PC-3 (cell line): ENCODE measurements at regions not wholly inside any gene's neighbourhood (a gene's known extent, or its start where the extent isn't known, plus 50 kb on each side); places are given as distances from the start of the nearest gene placed in this dataset.

Experiments used
- ATAC-seq: fragments of 200-7000 bp; cut with Tn5 transposase; 2 replicates; pipeline ENCODE4 v1.9.1; 2020; ENCODE audit warnings: mild to moderate bottlenecking, moderate library complexity
- BruUV-seq: library from RNA; stranded (reverse); fragments of 400-500 nt; replicated peaks from 2 replicates; lab custom pipeline; 2021; lab: Mats Ljungman, UMichigan
- CTCF ChIA-PET: fragments of 300-600 bp; sonication (Branson Sonifier 250); formaldehyde crosslinking; loops from one replicate; lab custom pipeline; 2022; ENCODE audit warnings: antibody characterized with exemption; lab: Charles Lee
- POLR2A ChIA-PET: fragments of 300-600 bp; sonication (Branson Sonifier 250); formaldehyde crosslinking; loops from one replicate; lab custom pipeline; 2022; ENCODE audit warnings: antibody characterized with exemption; ENCODE audit not compliant: unreplicated experiment; lab: Charles Lee
- DNase-seq: peaks from one replicate; pipeline ENCODE4 v3.0.0-alpha.2; 2015
- H2AFZ ChIP-seq: fragments of 300-600 bp; sonication (generic); 2 replicates; pipeline ENCODE4 v1.6.0; 2016; ENCODE audit warnings: antibody characterized with exemption, low read length
- H3F3A ChIP-seq: fragments of 300-600 bp; sonication (generic); one replicate; pipeline ENCODE4 v1.6.0; 2017; ENCODE audit warnings: antibody characterized with exemption, low read length, control low read depth, mild to moderate bottlenecking; ENCODE audit not compliant: unreplicated experiment
- H3K27ac ChIP-seq: fragments of 300-600 bp; sonication (generic); 2 replicates; pipeline ENCODE4 v1.5.1; 2016; ENCODE audit warnings: mild to moderate bottlenecking, low read length
- H3K27me3 ChIP-seq: fragments of 300-600 bp; sonication (generic); 2 replicates; pipeline ENCODE4 v1.6.1; 2016; ENCODE audit warnings: low read length, mixed read lengths
- H3K36me3 ChIP-seq: fragments of 300-600 bp; sonication (generic); 2 replicates; pipeline ENCODE4 v1.6.1; 2016; ENCODE audit warnings: low read depth, mixed run types, low read length, mixed read lengths
- H3K4me1 ChIP-seq: fragments of 300-600 bp; sonication (generic); 2 replicates; pipeline ENCODE4 v1.5.1; 2016; ENCODE audit warnings: low read length; ENCODE audit not compliant: insufficient read depth
- H3K4me2 ChIP-seq: fragments of 300-600 bp; sonication (generic); 2 replicates; pipeline ENCODE4 v1.6.0; 2016; ENCODE audit warnings: low read length
- H3K4me3 ChIP-seq: fragments of 300-600 bp; sonication (generic); 2 replicates; pipeline ENCODE4 v1.5.1; 2016; ENCODE audit warnings: mild to moderate bottlenecking, low read length, mixed read lengths
- H3K79me2 ChIP-seq: fragments of 300-600 bp; sonication (generic); 2 replicates; pipeline ENCODE4 v1.6.1; 2017; ENCODE audit warnings: low read length, mixed read lengths
- H3K9ac ChIP-seq: fragments of 300-600 bp; sonication (generic); 2 replicates; pipeline ENCODE4 v1.6.0; 2016; ENCODE audit warnings: mild to moderate bottlenecking, low read length
- H3K9me2 ChIP-seq: fragments of 300-600 bp; sonication (generic); replicated peaks from 2 replicates; pipeline ENCODE4 v1.6.1; 2016; ENCODE audit warnings: mixed run types, low read length, mixed read lengths
- H3K9me3 ChIP-seq: fragments of 300-600 bp; sonication (generic); 2 replicates; pipeline ENCODE4 v1.6.1; 2016; ENCODE audit warnings: low read length, mixed read lengths
- H4K20me1 ChIP-seq: fragments of 300-600 bp; sonication (generic); 2 replicates; pipeline ENCODE4 v1.6.1; 2016; ENCODE audit warnings: low read length, mixed read lengths
- EZH2 ChIP-seq: fragments of 300-600 bp; sonication (generic); IDR thresholded peaks from one replicate; pipeline ENCODE4 v1.6.1; 2017; ENCODE audit warnings: antibody characterized with exemption, mild to moderate bottlenecking, low read length; ENCODE audit not compliant: unreplicated experiment
- EZH2phosphoT487 ChIP-seq: fragments of 300-600 bp; sonication (generic); IDR thresholded peaks from 2 replicates; pipeline ENCODE4 v1.6.1; 2018; ENCODE audit warnings: mild to moderate bottlenecking, antibody characterized with exemption, low read length, borderline replicate concordance
- intact Hi-C: fragments of 100-400 bp; cut with micrococcal nuclease; formaldehyde crosslinking; loops from 2 replicates; pipeline ENCODE4 v1.9.0; 2023
- TF ChIP-seq, protein P1 (sequence below): fragments of 300-600 bp; sonication (generic); conservative IDR thresholded peaks from 2 replicates; pipeline ENCODE4 v1.5.1; 2017; ENCODE audit warnings: antibody characterized with exemption, low read depth, mild to moderate bottlenecking, low read length

DNA sequence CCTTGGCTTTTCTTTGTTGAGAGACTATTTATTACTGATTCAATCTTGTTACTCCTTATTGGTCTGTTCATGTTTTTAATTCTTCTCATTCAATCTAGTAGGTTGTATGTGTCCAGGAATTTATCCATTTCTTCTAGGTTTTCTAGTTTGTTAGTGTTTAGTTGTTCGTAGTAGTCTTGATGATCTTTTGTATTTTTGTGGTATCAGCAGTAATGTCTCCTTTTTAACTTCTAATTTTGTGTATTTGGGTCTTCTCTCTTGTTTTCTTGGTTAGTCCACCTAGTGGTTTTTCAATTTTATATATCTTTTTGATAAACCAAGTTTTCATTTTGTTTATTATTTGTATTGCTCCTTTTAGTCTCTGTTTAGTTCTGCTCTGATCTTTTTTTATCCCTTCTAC, 546.9 kb upstream of the TPK1 start:
- Histone ChIP-seq H3K27me3 (no peaks in the 10 kb centered on the region), H3K4me1 (no peaks in the 10 kb centered on the region), H2AFZ (no peak overlapping the region), H3K79me2 (no peaks in the 10 kb centered on the region), H3K9ac (no peak overlapping the region), H4K20me1 (no peaks in the 10 kb centered on the region), H3K9me2 (no peaks in the 10 kb centered on the region), H3K9me3 (no peaks in the 10 kb centered on the region), H3K27ac (no peak overlapping the region), H3K4me3 (no peak overlapping the region), H3F3A (no peaks in the 10 kb centered on the region), H3K36me3 (no peaks in the 10 kb centered on the region), H3K4me2 (no peak overlapping the region)
- BruUV-seq: no TSS peak
- TF ChIP-seq EZH2phosphoT487 (no peak), EZH2 (no peak)
- TF ChIP-seq, protein P1, sequence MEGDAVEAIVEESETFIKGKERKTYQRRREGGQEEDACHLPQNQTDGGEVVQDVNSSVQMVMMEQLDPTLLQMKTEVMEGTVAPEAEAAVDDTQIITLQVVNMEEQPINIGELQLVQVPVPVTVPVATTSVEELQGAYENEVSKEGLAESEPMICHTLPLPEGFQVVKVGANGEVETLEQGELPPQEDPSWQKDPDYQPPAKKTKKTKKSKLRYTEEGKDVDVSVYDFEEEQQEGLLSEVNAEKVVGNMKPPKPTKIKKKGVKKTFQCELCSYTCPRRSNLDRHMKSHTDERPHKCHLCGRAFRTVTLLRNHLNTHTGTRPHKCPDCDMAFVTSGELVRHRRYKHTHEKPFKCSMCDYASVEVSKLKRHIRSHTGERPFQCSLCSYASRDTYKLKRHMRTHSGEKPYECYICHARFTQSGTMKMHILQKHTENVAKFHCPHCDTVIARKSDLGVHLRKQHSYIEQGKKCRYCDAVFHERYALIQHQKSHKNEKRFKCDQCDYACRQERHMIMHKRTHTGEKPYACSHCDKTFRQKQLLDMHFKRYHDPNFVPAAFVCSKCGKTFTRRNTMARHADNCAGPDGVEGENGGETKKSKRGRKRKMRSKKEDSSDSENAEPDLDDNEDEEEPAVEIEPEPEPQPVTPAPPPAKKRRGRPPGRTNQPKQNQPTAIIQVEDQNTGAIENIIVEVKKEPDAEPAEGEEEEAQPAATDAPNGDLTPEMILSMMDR: no peak
- DNase-seq (no peak), ATAC-seq (no peak)
- POLR2A ChIA-PET: no interaction called here
- CTCF ChIA-PET: no interaction called here
- intact Hi-C loops: no loop called here

DNA sequence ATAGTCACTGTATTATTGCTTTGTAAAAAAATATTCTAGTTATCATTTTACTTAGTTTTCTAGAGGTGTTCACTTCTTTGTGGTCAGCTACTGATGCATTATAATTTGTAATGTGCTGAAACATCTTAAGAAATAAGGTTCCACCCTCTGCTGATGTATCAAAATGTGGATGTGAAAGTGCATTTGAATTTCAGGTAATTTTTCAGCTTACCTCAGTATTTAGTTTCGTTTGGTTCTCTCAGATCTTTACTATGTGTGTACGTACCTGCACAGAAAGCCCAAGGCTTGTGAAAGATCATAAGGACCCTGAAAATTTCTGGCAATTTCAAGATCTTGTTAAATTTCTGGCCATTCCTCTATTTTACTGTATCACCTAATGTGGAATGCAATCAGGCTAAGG, 542.3 kb upstream of the TPK1 start:
- CTCF ChIA-PET: no interaction called here
- no peak for TF ChIP-seq EZH2phosphoT487
- TF ChIP-seq, protein P1: no peak
- TF ChIP-seq EZH2: no peak
- DNase-seq (no peak), ATAC-seq (no peak)
- H3K27ac ChIP-seq: no peak overlapping the region
- no peaks in the 10 kb centered on the region for H3K4me1 ChIP-seq
- H3K4me3 ChIP-seq: no peak overlapping the region
- H3K4me2 ChIP-seq: no peak overlapping the region
- intact Hi-C loops: no loop called here
- H3K36me3 ChIP-seq: no peaks in the 10 kb centered on the region
- H3K79me2 ChIP-seq: no peaks in the 10 kb centered on the region
- BruUV-seq: no TSS peak
- no peaks in the 10 kb centered on the region for H4K20me1 ChIP-seq
- no peaks in the 10 kb centered on the region for H3F3A ChIP-seq
- no peaks in the 10 kb centered on the region for H3K27me3 ChIP-seq
- no peak overlapping the region for H3K9ac ChIP-seq
- POLR2A ChIA-PET: no interaction called here
- no peak overlapping the region for H2AFZ ChIP-seq
- H3K9me3 ChIP-seq: no peaks in the 10 kb centered on the region
- no peaks in the 10 kb centered on the region for H3K9me2 ChIP-seq

DNA sequence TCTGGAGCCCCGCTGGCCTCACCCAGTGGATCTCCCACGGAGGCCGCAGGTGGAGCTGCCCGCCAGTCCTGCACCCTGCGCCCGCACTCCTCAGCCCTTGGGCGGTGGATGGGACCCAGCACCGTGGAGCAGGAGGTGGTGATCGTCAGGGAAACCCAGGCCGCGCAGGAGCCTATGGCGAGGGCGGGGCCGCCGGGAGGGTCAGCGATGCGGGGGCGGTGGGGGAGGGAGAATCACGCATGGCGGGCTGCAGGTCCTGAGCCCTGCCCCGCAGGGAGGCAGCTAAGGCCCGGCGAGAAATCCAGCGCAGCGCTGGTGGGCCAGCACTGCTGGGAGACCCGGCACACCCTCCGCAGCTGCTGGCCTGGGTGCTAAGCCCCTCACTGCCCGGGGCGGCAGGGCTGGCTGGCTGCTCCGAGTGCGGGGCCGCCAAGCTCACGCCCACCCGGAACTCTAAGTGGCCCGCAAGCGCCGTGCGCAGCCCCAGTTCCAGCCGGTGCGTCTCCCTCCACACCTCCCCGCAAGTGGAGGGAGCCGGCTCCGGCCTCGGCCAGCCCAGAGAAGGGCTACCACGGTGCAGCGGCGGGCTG, 524.8 kb upstream of the TPK1 start:
- intact Hi-C loops: no loop called here
- no peaks in the 10 kb centered on the region for H3K9me3 ChIP-seq
- H3K79me2 ChIP-seq: no peaks in the 10 kb centered on the region
- TF ChIP-seq, protein P1: no peak
- TF ChIP-seq EZH2 (no peak), EZH2phosphoT487 (no peak)
- H2AFZ ChIP-seq: no peak overlapping the region
- H3K4me3 ChIP-seq: no peak overlapping the region
- H3K27me3 ChIP-seq: no peaks in the 10 kb centered on the region
- H3F3A ChIP-seq: no peaks in the 10 kb centered on the region
- H3K27ac ChIP-seq: no peak overlapping the region
- no peaks in the 10 kb centered on the region for H3K9me2 ChIP-seq
- ChIA-PET CTCF (no interaction called here), POLR2A (no interaction called here)
- no peak for ATAC-seq
- no peaks in the 10 kb centered on the region for H3K36me3 ChIP-seq
- no peaks in the 10 kb centered on the region for H4K20me1 ChIP-seq
- BruUV-seq: no TSS peak
- DNase-seq: no peak
- H3K4me2 ChIP-seq: no peak overlapping the region
- no peaks in the 10 kb centered on the region for H3K4me1 ChIP-seq
- H3K9ac ChIP-seq: no peak overlapping the region
